ENCODE measurements at regions not wholly inside any gene's neighbourhood (a gene's known extent, or its start where the extent isn't known, plus 50 kb on each side); places are given as distances from the start of the nearest gene placed in this dataset.

- no peak for TF ChIP-seq EP300 (IDR thresholded peaks at IDR 0.05; ENCODE audit: borderline replicate concordance)
- no peak for TF ChIP-seq CREB1 (IDR thresholded peaks at IDR 0.05; ENCODE audit: low read depth)
- TF ChIP-seq MAX (IDR thresholded peaks at IDR 0.05), result no peak
- TF ChIP-seq RAD21 (IDR thresholded peaks at IDR 0.05; ENCODE audit: low read depth), result no peak
- TF ChIP-seq YY1 (IDR thresholded peaks at IDR 0.05; ENCODE audit: low read depth), result no peak
- no peak for TF ChIP-seq ZBTB7A (IDR thresholded peaks at IDR 0.05; ENCODE audit: low read depth)
- TF ChIP-seq CEBPB (IDR thresholded peaks at IDR 0.05), result no peak
- no peak for TF ChIP-seq REST (IDR thresholded peaks at IDR 0.05; ENCODE audit: low read depth)
- TF ChIP-seq NFIC (IDR thresholded peaks at IDR 0.05), result no peak
- no peak for TF ChIP-seq TEAD4 (IDR thresholded peaks at IDR 0.05)
- TF ChIP-seq FOXM1 (IDR thresholded peaks at IDR 0.05; ENCODE audit: borderline replicate concordance, low read depth), result no peak
- no peak for TF ChIP-seq TCF12 (IDR thresholded peaks at IDR 0.05; ENCODE audit: low read depth)
- no peak for TF ChIP-seq EGR1 (IDR thresholded peaks at IDR 0.05)
Observed at GRCh38 chr1:3987669-3988235, 87.7 kb upstream of the C1orf174 start.

All from Ishikawa (cell line).